ENCODE measurements at regions not wholly inside any gene's neighbourhood (a gene's known extent, or its start where the extent isn't known, plus 50 kb on each side); places are given as distances from the start of the nearest gene placed in this dataset.
A peak's percentile ranks its signal among the peaks of the same experiment; 100 is the strongest.

- no peaks in the 10 kb centered on the region for H3K79me1 ChIP-seq (ENCODE audit: low read depth, low read length)
- H4K8ac ChIP-seq (ENCODE audit: extremely low read depth, insufficient read depth, low read length) = no peak overlapping the region
- DNase-seq (ENCODE audit: low read depth in 1 of 2, low spot score in 2 of 2) = no peak
- no peak overlapping the region for H4K91ac ChIP-seq (replicated peaks; ENCODE audit: insufficient read length, low read length)
- H2BK15ac ChIP-seq (ENCODE audit: low read length) = no peak overlapping the region
- 0 out of 2 replicates have a peak overlapping the region, but pooled peaks have one; percentile 53 for H2AFZ ChIP-seq (ENCODE audit: low read length)
- no peaks in the 10 kb centered on the region for H3K23me2 ChIP-seq (ENCODE audit: low read depth, low read length)
- H3K79me2 ChIP-seq (ENCODE audit: control insufficient read depth in 1 of 2, insufficient read depth in 2 of 2, low read length in 2 of 2) = no peaks in the 10 kb centered on the region
- H3K9me3 ChIP-seq (ENCODE audit: insufficient read depth in 2 of 2, low read depth in 1 of 2, low read length in 1 of 2) = no peaks in the 10 kb centered on the region
- H3K18ac ChIP-seq (ENCODE audit: extremely low read depth, low read length) = no peak overlapping the region
- CTCF ChIA-PET (ENCODE audit: partially characterized antibody) = interaction anchor here (0.7 kb wide), 1 partner anchor 621 kb away, joined by 3 read pairs; no protein-coding TSS in a partner anchor
- WGBS, 2 experiments (ENCODE audit: extremely low coverage in 1 of 2, insufficient coverage in 1 of 2, insufficient read length in 1 of 2, insufficient replicate concordance in 2 of 2, low coverage in 1 of 2, low lambda C conversion rate in 2 of 2, missing lambda C conversion rate in 1 of 2) = 92% methylated on average over 5 of the region's 5 CpGs; no CpG with 5 or more reads in 1 of the 2 experiments
- no peak overlapping the region for H3K23ac ChIP-seq (ENCODE audit: insufficient read length)
- H3K9ac ChIP-seq (replicated peaks in 1 of 4; ENCODE audit: extremely low read depth in 1 of 4, low read depth in 3 of 4, low read length in 3 of 4) = no peak overlapping the region
- H3K4ac ChIP-seq (replicated peaks; ENCODE audit: insufficient read length, low read depth, low read length) = no peak overlapping the region
- FAIRE-seq = no peak
- no peak overlapping the region for H2BK120ac ChIP-seq (replicated peaks; ENCODE audit: low read depth, low read length)
- H2BK12ac ChIP-seq (ENCODE audit: low read depth, low read length) = no peak overlapping the region
- no peak overlapping the region for H3K14ac ChIP-seq (ENCODE audit: insufficient read length)
- H4K5ac ChIP-seq (ENCODE audit: insufficient read length, low read depth, low read length) = no peak overlapping the region
- TF ChIP-seq NRF1 (IDR thresholded peaks at IDR 0.05; ENCODE audit: low read depth, low read length) (no peak), EZH2 (IDR thresholded peaks at IDR 0.05; ENCODE audit: low read depth, low read length, severe bottlenecking) (no peak), TAF7 (optimal IDR thresholded peaks at IDR 0.05; ENCODE audit: borderline replicate concordance, low read depth, low read length) (no peak), ASH2L (IDR thresholded peaks at IDR 0.05; ENCODE audit: low read length) (no peak), SRF (IDR thresholded peaks at IDR 0.05; ENCODE audit: low read depth, low read length) (no peak), KDM1A (IDR thresholded peaks at IDR 0.05; ENCODE audit: borderline replicate concordance, low read length) (no peak), GTF2F1 (IDR thresholded peaks at IDR 0.05; ENCODE audit: borderline replicate concordance, low read depth, low read length) (no peak), HDAC2 (IDR thresholded peaks at IDR 0.05; ENCODE audit: borderline replicate concordance in 1 of 2, low read depth in 2 of 2, low read length in 2 of 2) (no peak), SP2 (IDR thresholded peaks at IDR 0.05; ENCODE audit: low read length) (no peak)
- H2BK5ac ChIP-seq (ENCODE audit: low read depth, low read length) = no peak overlapping the region
- H3K56ac ChIP-seq (replicated peaks; ENCODE audit: insufficient read length, low read depth, low read length) = no peak overlapping the region
- no peaks in the 10 kb centered on the region for H3K4me1 ChIP-seq (replicated peaks in 1 of 4; ENCODE audit: control insufficient read depth in 3 of 4, insufficient read depth in 4 of 4, low read length in 3 of 4)
- POLR2A ChIA-PET (ENCODE audit: partially characterized antibody) = interaction anchor here (0.6 kb wide), 1 partner anchor 18 kb away, joined by 3 read pairs; no protein-coding TSS in a partner anchor
- H3K36me3 ChIP-seq (ENCODE audit: control insufficient read depth in 2 of 4, insufficient read depth in 4 of 4, low read length in 3 of 4) = no peaks in the 10 kb centered on the region
- no peaks in the 10 kb centered on the region for H3K27me3 ChIP-seq (replicated peaks in 1 of 4; ENCODE audit: control insufficient read depth in 3 of 4, extremely low read depth in 1 of 4, insufficient read depth in 3 of 4, low read length in 3 of 4)
- H3K4me2 ChIP-seq (ENCODE audit: insufficient read depth in 1 of 2, low read depth in 2 of 2, low read length in 2 of 2) = no peak overlapping the region
- no peak overlapping the region for H2BK20ac ChIP-seq (ENCODE audit: low read length)
- no peak overlapping the region for H2AK5ac ChIP-seq (ENCODE audit: low read depth, low read length)
- H3K27ac ChIP-seq (ENCODE audit: low read depth, low read length) = no peak overlapping the region
- H3K4me3 ChIP-seq (ENCODE audit: extremely low read depth in 1 of 4, insufficient read depth in 2 of 4, low read depth in 3 of 4, low read length in 4 of 4) = no peak overlapping the region
- no peaks in the 10 kb centered on the region for H4K20me1 ChIP-seq (replicated peaks in 1 of 2; ENCODE audit: control insufficient read depth in 1 of 2, insufficient read depth in 2 of 2, low read length in 2 of 2)
Observed at GRCh38 chr7:46557295-46557711, 636.2 kb upstream of the IGFBP3 start.

Data from H1 (cell line).